ENCODE measurements at regions not wholly inside any gene's neighbourhood (a gene's known extent, or its start where the extent isn't known, plus 50 kb on each side); places are given as distances from the start of the nearest gene placed in this dataset.
A peak's percentile ranks its signal among the peaks of the same experiment; 100 is the strongest.

GRCh38 chr2:173555833-173556232 is 201.2 kb downstream of the CDCA7 start (continued):
- TF ChIP-seq IRF2 (CRISPR knock-in tag; IDR thresholded peaks at IDR 0.05; ENCODE audit: borderline replicate concordance, low read depth) (no peak), MYBL2 (CRISPR knock-in tag; IDR thresholded peaks at IDR 0.05) (no peak), ZNF281 (CRISPR knock-in tag; IDR thresholded peaks at IDR 0.05) (no peak), GTF2I (CRISPR knock-in tag; conservative IDR thresholded peaks at IDR 0.05) (no peak)

DNA sequence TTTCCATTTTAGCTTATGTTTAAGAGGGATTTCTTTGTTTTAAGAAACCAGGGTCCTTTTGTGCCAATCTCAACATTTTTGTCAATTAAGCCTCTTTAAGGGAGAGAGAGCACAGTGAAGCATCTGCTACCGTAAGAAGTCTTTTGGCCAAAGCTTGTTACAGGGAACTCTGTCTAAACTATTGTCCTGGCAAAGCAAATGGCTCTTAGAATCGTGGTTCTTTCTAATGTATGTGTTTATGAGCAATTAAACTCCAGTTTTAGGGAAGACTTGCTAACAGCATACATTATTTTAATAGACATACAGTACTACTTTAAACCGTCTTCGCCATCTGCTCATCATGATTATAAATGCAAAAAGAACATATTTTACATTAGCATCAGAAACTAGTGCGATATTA is 202.1 kb downstream of the CDCA7 start:
- no peak overlapping the region for H3K4me3 Mint-ChIP-seq
- DNase-seq (ENCODE audit: low spot score) (no peak), ATAC-seq (no peak)
- no peaks in the 10 kb centered on the region for H3K27me3 Mint-ChIP-seq (ENCODE audit: low read depth)
- ChIA-PET POLR2A (no interaction called here), CTCF (interaction anchor here (2.4 kb wide), 1 partner anchor 11 kb away, joined by 8 read pairs; no protein-coding TSS in a partner anchor)
- TF ChIP-seq CBFB (CRISPR knock-in tag; IDR thresholded peaks at IDR 0.05; ENCODE audit: low read depth): no peak
- TF ChIP-seq MAX (CRISPR knock-in tag; IDR thresholded peaks at IDR 0.05): no peak
- TF ChIP-seq ZNF232 (CRISPR knock-in tag; IDR thresholded peaks at IDR 0.05): no peak
- TF ChIP-seq SMAD3 (CRISPR knock-in tag; IDR thresholded peaks at IDR 0.05; ENCODE audit: borderline replicate concordance): no peak
- TF ChIP-seq SMAD4 (CRISPR knock-in tag; IDR thresholded peaks at IDR 0.05): no peak
- peaks cover 18% of the 10 kb centered on the region for H3K9me3 Mint-ChIP-seq
- H3K36me3 Mint-ChIP-seq: peaks cover 11% of the 10 kb centered on the region
- no peak overlapping the region for H3K27ac Mint-ChIP-seq
- peaks cover 33% of the 10 kb centered on the region for H3K4me1 Mint-ChIP-seq

DNA sequence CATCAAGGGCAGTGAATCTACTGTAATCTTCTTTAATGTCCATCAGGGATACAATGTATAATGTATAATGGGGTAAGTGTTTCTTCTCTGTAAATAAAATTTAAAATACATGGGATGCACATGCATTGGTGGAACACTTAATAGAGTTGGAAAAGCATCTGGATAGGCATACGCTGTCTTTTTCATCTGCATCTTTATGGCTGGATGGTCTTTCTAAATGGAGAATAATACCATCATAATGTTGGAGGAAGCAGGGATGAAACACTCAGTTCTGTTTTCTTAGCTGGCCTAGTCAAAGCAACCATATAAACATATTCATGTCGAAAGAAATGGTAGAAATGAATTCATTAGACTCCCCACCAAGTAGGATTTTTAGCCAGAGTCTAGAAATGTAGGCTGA is 202.8 kb downstream of the CDCA7 start:
- Mint-ChIP-seq H3K4me1 (peaks cover 33% of the 10 kb centered on the region), H3K4me3 (no peak overlapping the region), H3K27me3 (ENCODE audit: low read depth) (no peaks in the 10 kb centered on the region), H3K36me3 (peaks cover 11% of the 10 kb centered on the region), H3K27ac (no peak overlapping the region), H3K9me3 (peaks cover 13% of the 10 kb centered on the region)
- TF ChIP-seq ZNF263 (CRISPR knock-in tag; IDR thresholded peaks at IDR 0.05; ENCODE audit: low read depth): no peak
- TF ChIP-seq ZNF532 (CRISPR knock-in tag; IDR thresholded peaks at IDR 0.05; ENCODE audit: borderline replicate concordance): no peak
- ChIA-PET CTCF (interaction anchor here (1.7 kb wide), 1 partner anchor 10 kb away, joined by 5 read pairs; no protein-coding TSS in a partner anchor), POLR2A (no interaction called here)
- no peak for ATAC-seq
- DNase-seq (ENCODE audit: low spot score): no peak

GRCh38 chr2:173567493-173567892 is 212.8 kb downstream of the CDCA7 start:
- ChIA-PET POLR2A (interaction anchor here (0.5 kb wide), 1 partner anchor 1423 kb away, joined by 3 read pairs; no protein-coding TSS in a partner anchor), CTCF (interaction anchor here (0.7 to 3.6 kb wide), 19 partner anchors 9 to 777 kb away, joined by 3 to 51 read pairs (median 5); no protein-coding TSS in a partner anchor)
- ATAC-seq: peak; percentile 35
- 0 out of 2 replicates have a peak, but pooled peaks cover 4% of the 10 kb centered on the region for H3K36me3 Mint-ChIP-seq
- H3K27me3 Mint-ChIP-seq (ENCODE audit: low read depth): no peaks in the 10 kb centered on the region
- peaks cover 30% of the 10 kb centered on the region for H3K4me1 Mint-ChIP-seq
- no peak overlapping the region for H3K4me3 Mint-ChIP-seq
- 0 out of 2 replicates have a peak overlapping the region, but pooled peaks have one; percentile 13 for H3K27ac Mint-ChIP-seq
- no peak for DNase-seq (ENCODE audit: low spot score)
- peaks cover 9% of the 10 kb centered on the region for H3K9me3 Mint-ChIP-seq
- TF ChIP-seq ETV6 (CRISPR knock-in tag; IDR thresholded peaks at IDR 0.05): no peak
- TF ChIP-seq, protein P1, sequence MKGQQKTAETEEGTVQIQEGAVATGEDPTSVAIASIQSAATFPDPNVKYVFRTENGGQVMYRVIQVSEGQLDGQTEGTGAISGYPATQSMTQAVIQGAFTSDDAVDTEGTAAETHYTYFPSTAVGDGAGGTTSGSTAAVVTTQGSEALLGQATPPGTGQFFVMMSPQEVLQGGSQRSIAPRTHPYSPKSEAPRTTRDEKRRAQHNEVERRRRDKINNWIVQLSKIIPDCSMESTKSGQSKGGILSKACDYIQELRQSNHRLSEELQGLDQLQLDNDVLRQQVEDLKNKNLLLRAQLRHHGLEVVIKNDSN (CRISPR knock-in tag; IDR thresholded peaks at IDR 0.05): no peak
- TF ChIP-seq ZNF317 (CRISPR knock-in tag; IDR thresholded peaks at IDR 0.05; ENCODE audit: borderline replicate concordance, low read depth): no peak
- TF ChIP-seq GRHL2 (CRISPR knock-in tag; IDR thresholded peaks at IDR 0.05; ENCODE audit: insufficient replicate concordance, severe bottlenecking): no peak
- no peak for TF ChIP-seq JAZF1 (CRISPR knock-in tag; IDR thresholded peaks at IDR 0.05)
- TF ChIP-seq, protein P2, sequence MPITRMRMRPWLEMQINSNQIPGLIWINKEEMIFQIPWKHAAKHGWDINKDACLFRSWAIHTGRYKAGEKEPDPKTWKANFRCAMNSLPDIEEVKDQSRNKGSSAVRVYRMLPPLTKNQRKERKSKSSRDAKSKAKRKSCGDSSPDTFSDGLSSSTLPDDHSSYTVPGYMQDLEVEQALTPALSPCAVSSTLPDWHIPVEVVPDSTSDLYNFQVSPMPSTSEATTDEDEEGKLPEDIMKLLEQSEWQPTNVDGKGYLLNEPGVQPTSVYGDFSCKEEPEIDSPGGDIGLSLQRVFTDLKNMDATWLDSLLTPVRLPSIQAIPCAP (CRISPR knock-in tag; IDR thresholded peaks at IDR 0.05): no peak
- no peak for TF ChIP-seq OVOL2 (CRISPR knock-in tag; IDR thresholded peaks at IDR 0.05; ENCODE audit: borderline replicate concordance)
- no peak for TF ChIP-seq EMX1 (CRISPR knock-in tag; IDR thresholded peaks at IDR 0.05)
- TF ChIP-seq ZNF416 (CRISPR knock-in tag; IDR thresholded peaks at IDR 0.05): no peak
- TF ChIP-seq, protein P3, sequence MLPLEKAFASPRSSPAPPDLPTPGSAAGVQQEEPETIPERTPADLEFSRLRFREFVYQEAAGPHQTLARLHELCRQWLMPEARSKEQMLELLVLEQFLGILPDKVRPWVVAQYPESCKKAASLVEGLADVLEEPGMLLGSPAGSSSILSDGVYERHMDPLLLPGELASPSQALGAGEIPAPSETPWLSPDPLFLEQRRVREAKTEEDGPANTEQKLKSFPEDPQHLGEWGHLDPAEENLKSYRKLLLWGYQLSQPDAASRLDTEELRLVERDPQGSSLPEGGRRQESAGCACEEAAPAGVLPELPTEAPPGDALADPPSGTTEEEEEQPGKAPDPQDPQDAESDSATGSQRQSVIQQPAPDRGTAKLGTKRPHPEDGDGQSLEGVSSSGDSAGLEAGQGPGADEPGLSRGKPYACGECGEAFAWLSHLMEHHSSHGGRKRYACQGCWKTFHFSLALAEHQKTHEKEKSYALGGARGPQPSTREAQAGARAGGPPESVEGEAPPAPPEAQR (CRISPR knock-in tag; IDR thresholded peaks at IDR 0.05): no peak
- TF ChIP-seq IRF2 (CRISPR knock-in tag; IDR thresholded peaks at IDR 0.05; ENCODE audit: borderline replicate concordance, low read depth): no peak

Measured in WTC11 (cell line).